NCI-H526 treated with DMSO at 0.1 percent for 48 hours (cell line): ENCODE measurements at regions not wholly inside any gene's neighbourhood (a gene's known extent, or its start where the extent isn't known, plus 50 kb on each side); places are given as distances from the start of the nearest gene placed in this dataset.
"Not testable (repeated sequence)": the region's sequence is repeated elsewhere in the genome, so short reads cannot be mapped to it uniquely, and the experiment has no call there.

Experiments
- DNase-seq: peaks from one replicate; lab custom pipeline; 2025; lab: John Stamatoyannopoulos, UW

GRCh38 chr9:7622481-7622880 is 177.1 kb downstream of the DMAC1 start:
- no peak for DNase-seq

DNA sequence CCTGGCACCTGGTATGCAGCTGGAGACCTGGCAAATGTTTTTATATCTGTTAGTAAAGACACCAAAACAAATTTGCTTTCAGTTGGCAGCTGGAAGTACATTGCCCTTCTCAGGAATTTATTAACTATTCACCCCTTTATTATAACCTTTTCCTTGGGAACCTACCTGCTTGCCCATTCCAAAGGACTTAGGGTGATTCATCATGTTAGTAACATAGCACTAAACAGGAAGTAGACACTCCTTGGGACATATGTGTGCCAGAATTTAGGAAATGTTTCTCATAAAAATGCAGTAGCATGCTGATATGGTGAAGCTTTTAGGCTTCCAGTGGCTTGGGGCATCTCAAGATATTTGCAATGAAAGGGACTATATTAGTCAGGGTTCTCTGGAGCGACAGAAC is 184.2 kb downstream of the DMAC1 start:
- DNase-seq: no peak

DNA sequence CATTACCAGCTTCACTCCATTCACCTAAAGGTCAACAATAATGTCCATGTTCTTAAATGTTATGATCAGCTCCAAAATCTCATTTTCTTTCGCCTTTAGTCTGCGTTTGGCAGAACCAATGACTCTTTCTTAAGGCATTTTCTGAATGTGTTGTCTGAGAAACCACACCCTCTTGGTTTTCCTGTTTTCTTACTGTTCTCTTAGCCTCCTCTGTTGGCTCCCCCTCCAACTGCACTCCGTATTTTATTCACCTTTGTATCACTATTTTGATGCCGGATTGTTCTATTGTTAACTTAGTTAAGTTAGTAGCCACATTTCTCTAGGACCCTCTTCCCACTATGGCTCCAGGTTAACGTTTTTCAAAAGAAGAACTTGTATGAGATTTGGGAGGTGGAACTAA is 185.6 kb downstream of the DMAC1 start:
- DNase-seq: no peak

DNA sequence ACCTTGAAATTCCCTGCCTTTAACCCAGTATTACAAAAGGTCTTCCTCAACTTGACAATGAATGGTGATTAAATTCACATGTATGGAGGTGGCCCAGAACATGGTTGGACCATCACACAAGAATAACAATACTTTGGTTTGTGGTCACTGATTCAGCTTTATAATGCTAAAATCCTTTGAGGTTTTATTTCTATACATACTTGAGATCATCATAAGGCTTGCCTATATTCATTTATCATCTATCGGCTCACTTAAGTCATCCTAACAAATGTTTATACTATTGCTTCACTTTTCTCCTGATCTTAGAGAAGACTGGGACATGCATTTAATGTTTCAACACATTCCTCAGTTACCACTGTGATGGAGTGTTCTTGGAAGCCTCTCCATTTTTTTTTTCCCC is 191.3 kb downstream of the DMAC1 start:
- no peak for DNase-seq

GRCh38 chr9:7607421-7607820 is 192.2 kb downstream of the DMAC1 start:
- DNase-seq: no peak

GRCh38 chr9:7606591-7606990 is 193.0 kb downstream of the DMAC1 start:
- no peak for DNase-seq

- DNase-seq: no peak
Observed at GRCh38 chr9:7601739-7602138, 197.8 kb downstream of the DMAC1 start.

DNA sequence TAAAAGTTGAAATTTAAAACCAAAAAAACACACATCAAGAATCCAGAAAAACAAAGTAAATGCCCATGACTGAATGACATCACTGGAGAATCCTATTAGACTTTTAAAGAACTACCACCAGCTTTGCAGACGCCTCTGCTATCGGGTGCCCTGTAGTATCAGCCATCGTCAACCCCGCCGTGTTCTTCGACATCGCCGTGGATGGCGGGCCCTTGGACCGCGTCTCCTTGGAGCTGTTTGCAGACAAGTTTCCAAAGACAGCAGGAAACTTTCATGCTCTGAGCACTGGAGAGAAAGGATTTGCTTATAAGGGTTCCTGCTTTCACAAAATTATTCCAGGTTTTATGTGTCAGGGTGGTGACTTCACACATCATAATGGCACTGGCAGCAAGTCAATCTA is 201.9 kb downstream of the DMAC1 start:
- DNase-seq: no peak

DNA sequence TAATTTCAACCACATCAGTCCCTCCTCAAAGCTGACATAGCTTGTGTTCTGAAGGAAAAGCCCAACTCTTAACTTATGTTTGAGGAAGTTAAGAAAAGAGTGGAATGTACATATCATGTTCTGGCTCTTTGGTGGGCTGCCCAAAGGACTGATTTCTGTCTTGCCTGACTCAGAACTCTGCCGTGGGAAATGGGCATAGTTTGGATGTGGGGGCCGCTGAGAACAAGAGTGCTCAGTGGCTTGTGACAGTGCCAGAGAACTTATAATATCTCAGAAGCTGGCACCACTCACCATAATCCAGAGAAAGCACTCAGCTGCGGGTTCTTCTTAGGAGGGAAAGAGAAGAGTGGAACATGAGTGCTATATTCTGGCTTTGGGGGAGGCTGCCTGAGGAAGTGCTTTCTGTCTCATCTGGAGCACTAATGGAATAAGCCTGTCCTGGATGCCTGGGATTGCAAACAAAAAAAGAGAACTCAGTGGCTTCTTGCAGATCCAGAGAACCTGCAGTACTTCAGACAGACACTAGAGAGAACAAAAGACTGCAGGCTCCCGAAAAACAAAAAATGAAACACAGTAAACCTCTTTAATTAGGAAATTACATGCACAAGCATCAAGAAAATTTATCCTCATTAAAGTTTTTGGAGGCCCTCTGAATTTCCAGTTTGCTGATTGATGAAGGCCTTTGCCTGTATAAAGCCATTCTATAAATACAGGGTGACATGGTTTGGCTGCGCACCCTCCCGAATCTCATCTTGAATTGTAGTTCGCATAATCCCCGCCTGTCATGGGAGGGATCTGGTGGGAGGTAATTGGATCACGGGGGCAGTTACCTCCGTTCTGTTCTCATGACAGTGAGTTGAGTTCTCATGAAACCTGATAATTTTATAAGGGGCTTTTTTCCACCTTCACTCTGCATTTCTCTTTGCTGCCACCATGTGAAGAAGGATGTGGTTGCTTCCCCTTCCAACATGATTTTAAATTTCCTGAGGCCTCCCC is 207.0 kb downstream of the DMAC1 start:
- DNase-seq: no peak

DNA sequence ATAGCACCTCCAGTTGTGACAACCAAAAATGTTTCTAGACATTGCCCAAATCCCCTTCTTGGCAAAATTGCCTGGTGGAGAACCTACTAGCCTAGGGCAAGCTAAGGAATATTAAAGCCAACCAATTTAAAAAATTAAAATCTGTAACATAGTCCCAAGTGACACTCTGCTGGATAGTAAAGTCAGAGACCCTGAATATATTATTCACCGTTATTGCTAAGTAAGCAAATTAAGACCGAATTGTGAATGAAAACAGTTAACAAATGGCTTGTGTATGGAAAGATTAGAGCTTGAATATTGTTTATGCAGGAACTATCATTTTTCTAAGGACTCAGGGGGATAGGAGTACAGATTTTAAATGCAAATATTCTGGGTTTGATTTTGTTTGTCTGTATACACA is 208.1 kb downstream of the DMAC1 start:
- no peak for DNase-seq

- no peak for DNase-seq
Observed at GRCh38 chr9:7580568-7580967, 219.0 kb downstream of the DMAC1 start.

DNA sequence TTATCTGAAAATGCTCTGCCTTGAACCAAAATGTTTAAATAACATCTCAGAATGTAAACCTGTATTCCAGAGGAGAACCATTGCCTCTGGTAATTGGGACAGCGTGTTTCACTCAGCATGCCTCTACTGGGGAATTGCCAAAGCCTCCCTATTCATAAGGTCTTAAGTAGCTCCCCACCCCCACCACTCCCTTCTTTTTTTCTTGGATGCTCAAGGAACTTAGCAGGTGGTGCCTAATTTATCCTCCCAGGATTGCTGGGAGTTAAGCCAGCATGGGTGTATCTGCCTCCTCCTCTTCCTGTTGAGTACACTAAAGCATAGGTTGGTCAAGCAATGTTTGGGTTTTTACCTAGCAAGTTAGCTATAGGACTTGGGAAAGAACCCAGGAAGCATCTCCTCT is 220.2 kb downstream of the DMAC1 start:
- DNase-seq: no peak

DNA sequence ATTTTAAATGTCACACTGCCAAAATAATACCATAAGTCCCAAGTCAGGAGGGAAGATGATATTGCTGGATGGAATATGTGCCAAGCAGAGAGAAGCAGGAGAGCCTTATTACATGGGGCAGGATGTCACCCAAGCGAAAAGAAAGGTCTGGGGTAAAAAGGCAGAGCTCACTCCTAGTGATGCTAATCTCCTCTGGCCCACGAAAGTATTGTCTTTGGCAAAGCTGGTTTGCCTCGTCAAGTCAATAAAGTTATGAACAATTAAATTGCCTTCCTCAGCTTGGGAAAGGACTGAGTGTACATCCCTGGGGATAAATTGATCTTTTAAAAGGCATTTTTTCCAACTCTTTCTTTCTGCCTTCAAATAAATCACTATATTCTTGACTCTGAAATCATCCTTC is 220.6 kb downstream of the DMAC1 start:
- DNase-seq: no peak

GRCh38 chr9:7570107-7570720 is 229.4 kb downstream of the DMAC1 start:
- DNase-seq: peak; percentile 14

GRCh38 chr9:7567687-7568086 is 231.9 kb downstream of the DMAC1 start:
- DNase-seq: no peak

DNA sequence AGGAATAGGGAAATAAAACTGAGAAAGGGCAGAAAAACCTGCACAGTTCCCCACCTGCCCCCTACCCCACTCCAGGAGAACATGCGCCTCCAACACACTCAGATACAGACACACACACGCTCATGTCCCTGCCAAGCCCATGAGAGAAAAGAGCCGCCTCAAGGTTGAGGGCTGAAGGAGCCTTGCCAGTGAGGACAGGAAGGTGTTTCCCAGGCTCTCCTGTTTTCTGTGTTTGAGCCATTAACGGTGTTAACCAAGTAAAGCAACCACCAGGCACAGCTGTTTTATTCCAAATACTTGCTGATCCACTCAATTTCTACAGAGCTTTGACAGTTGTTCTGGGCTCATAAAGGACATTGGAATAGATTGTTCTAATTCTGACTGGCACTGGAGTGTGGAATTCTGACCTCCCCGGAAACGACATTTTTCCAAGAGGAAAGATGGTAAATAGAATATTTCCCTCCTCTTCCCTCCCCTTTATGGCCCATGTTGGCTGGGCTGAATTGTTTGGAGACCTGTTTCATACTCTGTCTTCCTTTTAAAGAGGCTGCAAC is 238.0 kb downstream of the DMAC1 start:
- DNase-seq: peak; percentile 32

- peak; percentile 89 for DNase-seq
Observed at GRCh38 chr9:7560669-7561305, 238.8 kb downstream of the DMAC1 start.

DNA sequence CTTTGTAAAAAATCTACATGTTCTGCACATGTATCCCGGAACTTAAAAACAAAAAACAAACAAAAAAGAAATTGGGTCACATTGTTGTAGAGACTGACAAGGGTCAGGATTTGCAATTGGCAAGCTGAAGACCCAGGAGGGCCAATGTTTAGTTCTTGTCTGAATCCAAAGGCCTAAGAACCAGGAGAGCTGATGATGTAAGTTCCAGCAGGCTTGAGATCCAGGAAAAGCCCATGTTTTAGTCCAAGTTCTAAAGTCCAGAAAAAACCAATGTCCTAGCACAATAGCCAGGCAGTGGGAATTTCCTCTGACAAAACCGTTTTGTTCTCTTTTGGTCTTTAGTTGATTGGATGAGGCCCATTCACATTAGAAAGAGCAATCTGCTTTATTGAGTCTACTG is 244.9 kb downstream of the DMAC1 start:
- no peak for DNase-seq

- DNase-seq: not testable (repeated sequence)
Observed at GRCh38 chr9:7552706-7553105, 246.9 kb downstream of the DMAC1 start.

- DNase-seq: no peak
Observed at GRCh38 chr9:7549249-7549648, 250.3 kb downstream of the DMAC1 start.

GRCh38 chr9:7546261-7546660 is 253.3 kb downstream of the DMAC1 start:
- no peak for DNase-seq

GRCh38 chr9:7545371-7546165 is 254.0 kb downstream of the DMAC1 start:
- DNase-seq: no peak
